GM12873 (cell line): ENCODE measurements at regions not wholly inside any gene's neighbourhood (a gene's known extent, or its start where the extent isn't known, plus 50 kb on each side); places are given as distances from the start of the nearest gene placed in this dataset.

Experiments
- CTCF ChIP-seq: IDR thresholded peaks from 2 replicates; pipeline ENCODE4 v1.5.1; 2012; ENCODE audit warnings: low read depth, mild to moderate bottlenecking, moderate library complexity, low read length, control low read depth; ENCODE audit not compliant: insufficient read depth; ENCODE audit errors: missing control alignments

DNA sequence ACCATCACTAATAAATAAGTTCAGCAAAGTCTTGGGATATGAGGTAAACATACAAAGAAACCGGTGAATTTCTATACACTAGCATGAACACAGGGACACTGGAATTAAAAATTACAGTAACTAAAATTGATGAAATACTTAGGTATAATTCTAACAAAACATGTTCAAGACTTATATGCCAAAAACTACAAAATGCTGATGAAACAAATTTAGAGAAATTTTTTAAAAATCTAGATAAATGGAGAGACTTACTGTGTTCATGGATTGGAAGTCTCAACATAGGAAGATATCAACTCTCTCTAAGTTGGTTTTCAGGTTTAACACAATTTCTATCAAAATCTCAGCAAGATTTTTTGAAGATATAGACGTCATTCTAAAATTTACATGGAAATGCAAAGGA is 128.8 kb upstream of the RET start:
- no peak for TF ChIP-seq CTCF

DNA sequence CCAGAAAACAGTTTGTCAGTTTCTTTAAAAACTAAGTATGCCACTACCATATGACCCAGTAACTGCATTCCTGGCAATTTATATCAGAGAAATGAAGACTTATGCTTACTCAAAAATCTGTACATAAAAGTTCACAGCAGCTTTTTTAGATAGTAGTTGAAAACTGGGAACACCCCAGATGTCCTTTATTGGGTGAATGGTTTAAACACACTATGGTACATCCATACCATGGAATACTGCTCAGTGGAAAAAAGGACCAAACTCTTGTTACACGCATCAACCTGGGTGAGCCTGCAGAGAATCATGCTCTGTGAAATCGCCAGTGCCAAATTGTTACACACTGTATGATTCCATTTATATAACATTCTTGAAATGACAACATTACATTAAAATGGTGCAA is 127.6 kb upstream of the RET start:
- TF ChIP-seq CTCF, result no peak

DNA sequence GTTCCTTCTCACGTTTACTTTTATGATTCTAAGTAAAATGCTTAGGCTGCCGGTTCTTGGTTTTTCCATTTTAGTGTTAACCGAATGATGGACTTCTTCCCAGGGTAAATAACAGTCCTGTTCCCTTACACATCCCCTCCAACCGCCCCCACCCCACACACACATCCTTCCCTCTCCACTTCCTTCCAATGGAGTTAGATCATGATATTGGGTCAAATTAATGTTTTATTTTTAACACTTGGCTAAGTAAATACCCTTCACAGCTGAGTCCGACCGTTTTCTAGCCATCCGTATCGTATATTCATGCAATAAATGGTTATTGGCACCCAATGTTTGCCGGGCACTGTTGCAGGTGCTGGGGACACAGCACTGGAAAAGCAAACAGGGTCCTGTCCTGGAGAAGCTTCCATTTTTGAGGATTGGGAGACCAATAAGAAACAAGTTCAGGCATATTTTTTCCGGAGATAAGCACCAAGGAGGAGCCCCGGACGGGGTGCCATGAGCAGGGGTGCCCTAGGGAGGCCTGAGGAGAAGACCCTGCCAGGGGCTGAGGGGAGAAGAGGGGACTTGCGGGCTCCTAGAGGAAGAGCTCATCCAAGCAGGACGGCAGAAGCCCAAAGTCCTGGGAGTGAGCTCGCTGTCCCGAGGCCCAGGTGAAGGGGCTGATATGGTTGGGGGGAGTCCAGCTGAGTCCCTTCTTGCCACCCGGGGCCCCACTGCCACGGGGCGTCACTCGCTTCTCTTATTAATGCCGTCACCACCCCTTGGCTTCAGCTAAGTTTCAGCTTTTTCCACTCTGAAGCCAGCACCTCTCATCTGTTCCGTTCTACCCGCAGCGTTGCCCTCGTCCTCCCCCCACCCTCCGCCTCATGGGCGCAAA is 126.0 kb upstream of the RET start:
- TF ChIP-seq CTCF, result no peak

DNA sequence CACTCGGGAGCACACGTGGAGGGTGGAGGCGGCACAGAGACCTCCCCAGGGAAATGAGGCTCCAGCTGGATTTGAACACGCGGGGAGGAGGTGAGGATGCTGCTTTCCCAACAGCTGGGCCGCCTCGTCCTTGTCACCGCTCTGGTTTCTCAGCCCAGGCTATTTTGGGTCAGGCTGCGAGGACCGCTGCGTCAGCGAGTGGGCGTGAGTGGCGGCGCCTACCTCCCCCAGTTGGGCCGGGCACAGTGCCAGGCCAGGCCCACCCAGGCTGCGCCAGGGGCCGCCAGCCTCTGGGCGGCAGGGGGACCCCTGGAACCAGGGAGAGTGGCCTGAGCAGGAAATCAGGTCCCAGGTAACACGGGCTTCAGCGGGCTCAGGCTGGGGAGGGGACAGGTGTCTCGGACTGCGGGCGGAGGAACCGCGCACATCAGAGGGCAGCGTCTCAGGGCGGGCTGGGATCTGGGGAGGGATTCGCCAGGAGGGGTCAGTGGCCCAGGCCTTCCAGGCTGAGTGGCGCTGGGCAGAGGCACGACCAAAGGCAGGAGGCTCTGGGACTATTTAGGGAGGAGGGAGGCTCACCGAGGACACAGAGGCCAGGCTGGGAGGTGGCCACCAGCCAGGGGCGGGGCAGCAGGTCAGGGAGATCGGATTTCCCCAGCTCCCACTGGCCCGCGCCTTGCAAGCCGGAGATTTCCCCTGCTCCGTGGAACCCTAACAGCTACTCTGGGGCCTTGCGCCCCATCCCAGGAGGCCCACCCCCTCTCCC is 125.2 kb upstream of the RET start:
- no peak for TF ChIP-seq CTCF

DNA sequence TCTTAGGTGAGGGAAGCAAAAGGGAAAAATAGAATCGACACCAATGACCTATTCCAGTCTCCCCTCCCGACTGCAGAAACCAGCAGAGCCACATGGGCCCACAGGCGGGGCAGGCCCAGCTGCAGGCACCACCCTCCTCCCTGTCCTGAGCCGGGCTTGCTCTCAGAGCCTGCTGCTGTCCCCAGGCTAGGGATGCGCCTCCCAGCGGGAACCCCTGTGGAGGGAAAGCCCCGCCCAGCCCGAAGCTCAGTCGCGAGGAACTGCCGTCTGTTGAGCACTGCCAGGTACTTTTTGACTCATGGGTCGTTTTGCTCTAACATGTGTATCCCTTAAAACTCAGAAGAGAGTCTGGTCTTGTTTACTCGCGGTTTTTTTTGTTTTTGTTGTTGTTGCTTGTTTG is 124.5 kb upstream of the RET start:
- TF ChIP-seq CTCF, result no peak

- TF ChIP-seq CTCF, result no peak
Observed at GRCh38 chr10:42952931-42953683, 123.8 kb upstream of the RET start.
